Left lung (tissue), 4 donors: ENCODE measurements at regions not wholly inside any gene's neighbourhood (a gene's known extent, or its start where the extent isn't known, plus 50 kb on each side); places are given as distances from the start of the nearest gene placed in this dataset.

ENCODE experiments used
- ATAC-seq: fragments of 200-7000 bp; cut with Tn5 transposase; one replicate; pipeline ENCODE4 v1.9.1; 2020; ENCODE audit warnings: moderate library complexity
- DNase-seq, 4 donors: peaks; one replicate each; pipeline ENCODE4 v3.0.0-alpha.2; 2013 to 2020
- H3K27ac ChIP-seq, 2 donors: fragments of 200-600 bp; sonication (generic) in 1 of 2; one replicate each; pipeline versions ENCODE4 v1.5.0 to v1.8.0; 2020 to 2021
- H3K27me3 ChIP-seq, 2 donors: fragments of 200-600 bp; sonication (generic) in 1 of 2; one replicate each; pipeline versions ENCODE4 v1.5.0 to v1.8.0; 2020 to 2021
- H3K36me3 ChIP-seq, 2 donors: fragments of 200-600 bp; sonication (generic) in 1 of 2; one replicate each; pipeline versions ENCODE4 v1.5.0 to v1.8.0; 2020 to 2021
- H3K4me1 ChIP-seq, 2 donors: fragments of 200-600 bp; one replicate each; pipeline ENCODE4 v1.8.0; 2021
- H3K4me3 ChIP-seq, 2 donors: fragments of 200-600 bp; sonication (generic) in 1 of 2; one replicate each; pipeline versions ENCODE4 v1.5.0 to v1.8.0; 2020 to 2021; ENCODE audit warnings: mild to moderate bottlenecking in 1 of 2
- H3K9me3 ChIP-seq, 2 donors: fragments of 200-600 bp; sonication (generic) in 1 of 2; one replicate each; pipeline versions ENCODE4 v1.5.0 to v1.8.0; 2020 to 2021
- intact Hi-C, 2 donors: fragments of 100-400 bp; cut with DNase I; formaldehyde crosslinking; loops; one replicate each; pipeline versions ENCODE4 v1.11.2 to v1.14.2; 2022
- TF ChIP-seq, protein P1 (sequence below), 2 donors: fragments of 200-600 bp; sonication (generic) in 1 of 2; IDR thresholded peaks; one replicate each; pipeline versions ENCODE4 v1.5.0 to v1.8.0; 2021; ENCODE audit warnings: antibody characterized with exemption in 2 of 2
- donor health status: DM: no; HTN: yes; CAD: no.
- donor health status: DM: no; HTN: no; CAD: no.

DNA sequence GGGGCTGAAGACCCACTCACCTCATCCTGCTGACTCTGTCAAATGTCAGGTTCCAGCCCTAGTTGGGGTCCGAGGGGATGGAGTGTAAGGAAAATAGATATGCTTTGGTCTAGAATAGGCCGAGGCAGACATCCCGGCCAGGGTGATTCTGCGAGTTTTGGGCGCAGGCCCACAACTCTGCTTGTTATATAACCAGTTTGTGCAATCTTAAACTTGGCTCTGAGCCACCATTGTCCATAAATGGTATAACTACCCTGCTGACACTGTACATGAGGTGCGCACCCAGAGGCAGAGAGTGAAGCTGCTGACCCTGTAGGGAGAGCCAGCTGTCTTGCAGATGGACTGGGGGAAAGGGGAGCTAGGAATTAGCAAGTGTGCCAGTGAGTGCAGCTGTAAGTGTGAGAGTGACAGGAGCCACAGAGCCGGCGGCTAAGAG lies 1388.8 kb downstream of the AMY1C start:
- Histone ChIP-seq H3K4me1 (no peaks in the 10 kb centered on the region), H3K9me3 (peaks cover 0 to 2% of the 10 kb centered on the region in 2 donors), H3K4me3 (no peak overlapping the region), H3K36me3 (no peaks in the 10 kb centered on the region), H3K27ac (no peak overlapping the region), H3K27me3 (no peaks in the 10 kb centered on the region)
- peak; percentile 67 for ATAC-seq
- TF ChIP-seq, protein P1, sequence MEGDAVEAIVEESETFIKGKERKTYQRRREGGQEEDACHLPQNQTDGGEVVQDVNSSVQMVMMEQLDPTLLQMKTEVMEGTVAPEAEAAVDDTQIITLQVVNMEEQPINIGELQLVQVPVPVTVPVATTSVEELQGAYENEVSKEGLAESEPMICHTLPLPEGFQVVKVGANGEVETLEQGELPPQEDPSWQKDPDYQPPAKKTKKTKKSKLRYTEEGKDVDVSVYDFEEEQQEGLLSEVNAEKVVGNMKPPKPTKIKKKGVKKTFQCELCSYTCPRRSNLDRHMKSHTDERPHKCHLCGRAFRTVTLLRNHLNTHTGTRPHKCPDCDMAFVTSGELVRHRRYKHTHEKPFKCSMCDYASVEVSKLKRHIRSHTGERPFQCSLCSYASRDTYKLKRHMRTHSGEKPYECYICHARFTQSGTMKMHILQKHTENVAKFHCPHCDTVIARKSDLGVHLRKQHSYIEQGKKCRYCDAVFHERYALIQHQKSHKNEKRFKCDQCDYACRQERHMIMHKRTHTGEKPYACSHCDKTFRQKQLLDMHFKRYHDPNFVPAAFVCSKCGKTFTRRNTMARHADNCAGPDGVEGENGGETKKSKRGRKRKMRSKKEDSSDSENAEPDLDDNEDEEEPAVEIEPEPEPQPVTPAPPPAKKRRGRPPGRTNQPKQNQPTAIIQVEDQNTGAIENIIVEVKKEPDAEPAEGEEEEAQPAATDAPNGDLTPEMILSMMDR (IDR thresholded peaks at IDR 0.05) = no peak
- intact Hi-C loops = no loop called here
- peak in 3 of 4 donors; percentile 37 to 51 (median 46) for DNase-seq

- TF ChIP-seq, protein P1 (IDR thresholded peaks at IDR 0.05) = no peak
- intact Hi-C loops = no loop called here
- no peak overlapping the region for H3K27ac ChIP-seq
- no peak for ATAC-seq
- H3K4me3 ChIP-seq = no peak overlapping the region
- no peaks in the 10 kb centered on the region for H3K4me1 ChIP-seq
- no peak for DNase-seq
- no peaks in the 10 kb centered on the region for H3K27me3 ChIP-seq
- no peaks in the 10 kb centered on the region for H3K9me3 ChIP-seq
- H3K36me3 ChIP-seq = no peaks in the 10 kb centered on the region
Observed at GRCh38 chr1:105172788-105173187, 1423.1 kb downstream of the AMY1C start.

DNA sequence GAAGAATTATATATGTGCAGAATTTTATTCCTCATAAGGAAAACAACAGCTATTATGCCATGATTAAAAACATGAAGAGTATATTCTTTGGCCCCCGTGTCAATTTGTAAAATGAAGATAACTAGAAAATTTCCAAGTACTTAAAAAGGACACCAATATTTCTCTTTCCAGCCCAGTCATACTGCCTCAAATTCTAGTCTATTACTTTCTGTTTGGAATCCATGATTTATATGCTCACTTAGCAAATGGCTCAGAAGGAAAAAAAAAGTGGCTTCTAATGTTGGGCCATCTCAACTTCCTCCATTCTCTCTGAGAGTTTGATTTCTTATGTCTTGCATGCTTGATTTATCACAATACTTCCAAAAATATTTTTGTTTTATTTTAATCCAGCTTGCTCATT lies 1431.1 kb downstream of the AMY1C start:
- Histone ChIP-seq H3K27me3 (no peaks in the 10 kb centered on the region), H3K9me3 (peaks cover 0 to 1% of the 10 kb centered on the region in 2 donors), H3K27ac (no peak overlapping the region), H3K4me1 (no peaks in the 10 kb centered on the region), H3K36me3 (no peaks in the 10 kb centered on the region), H3K4me3 (no peak overlapping the region)
- DNase-seq (no peak), ATAC-seq (no peak)
- TF ChIP-seq, protein P1 (IDR thresholded peaks at IDR 0.05) = no peak
- intact Hi-C loops = no loop called here

- Histone ChIP-seq H3K36me3 (no peaks in the 10 kb centered on the region), H3K4me1 (no peaks in the 10 kb centered on the region), H3K9me3 (peaks cover 0 to 9% of the 10 kb centered on the region in 2 donors), H3K27me3 (no peaks in the 10 kb centered on the region), H3K4me3 (no peak overlapping the region), H3K27ac (no peak overlapping the region)
- ATAC-seq = no peak
- no peak for DNase-seq
- intact Hi-C loops = no loop called here
- TF ChIP-seq, protein P1 (IDR thresholded peaks at IDR 0.05) = no peak
Observed at GRCh38 chr1:105204836-105205371, 1455.2 kb downstream of the AMY1C start.

DNA sequence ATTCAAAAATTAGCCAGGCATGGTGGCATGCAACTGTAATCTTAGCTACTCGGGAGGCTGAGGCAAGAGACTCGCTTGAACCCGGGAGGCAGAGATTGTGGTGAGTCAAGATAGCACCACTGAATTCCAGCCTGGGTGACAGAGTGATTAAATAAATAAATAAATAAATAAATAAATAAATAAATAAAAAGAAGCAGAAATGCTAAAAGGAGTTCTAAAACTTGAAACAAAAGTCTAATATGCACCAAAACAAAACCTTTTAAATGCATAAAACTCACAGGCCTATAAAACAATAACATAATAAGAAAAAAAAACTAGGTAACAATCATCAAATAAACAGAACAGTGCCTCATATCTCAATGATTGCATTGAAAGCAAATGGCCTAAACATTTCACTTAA lies 1458.9 kb downstream of the AMY1C start:
- intact Hi-C loops = no loop called here
- no peaks in the 10 kb centered on the region for H3K27me3 ChIP-seq
- no peak overlapping the region for H3K27ac ChIP-seq
- DNase-seq (no peak), ATAC-seq (no peak)
- no peaks in the 10 kb centered on the region for H3K36me3 ChIP-seq
- peaks cover 0 to 20% of the 10 kb centered on the region in 2 donors for H3K9me3 ChIP-seq
- TF ChIP-seq, protein P1 (IDR thresholded peaks at IDR 0.05) = no peak
- H3K4me1 ChIP-seq = no peaks in the 10 kb centered on the region
- H3K4me3 ChIP-seq = no peak overlapping the region
